ENCODE measurements at regions not wholly inside any gene's neighbourhood (a gene's known extent, or its start where the extent isn't known, plus 50 kb on each side); places are given as distances from the start of the nearest gene placed in this dataset.

DNA sequence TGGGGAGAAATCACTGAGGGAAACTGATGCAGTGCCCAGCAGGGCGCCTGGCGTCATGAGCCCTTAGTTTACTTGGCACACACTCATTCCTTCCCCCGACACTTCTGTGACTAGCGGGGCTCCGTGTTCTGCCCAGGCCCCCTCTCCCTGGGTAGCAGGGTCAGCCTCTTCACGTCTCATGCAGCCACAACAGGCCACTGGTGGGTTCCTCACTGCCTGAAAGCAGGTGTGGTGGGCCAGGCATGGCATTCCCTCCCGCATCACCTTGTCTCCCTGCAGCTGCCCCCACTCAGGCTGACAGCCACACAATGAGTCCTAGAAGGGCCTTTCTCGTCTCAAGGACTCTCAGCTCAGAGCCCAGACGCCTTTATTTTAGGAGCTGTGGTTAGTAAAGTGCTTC is 51.1 kb upstream of the CPLX2 start:
- H3K4me1 ChIP-seq (ENCODE audit: control insufficient read depth, extremely low read depth, insufficient read depth, low read length), result no peaks in the 10 kb centered on the region
- H2AFZ ChIP-seq (ENCODE audit: low read length), result no peak overlapping the region
- H3K4me3 ChIP-seq (replicated peaks in 1 of 4; ENCODE audit: control extremely low read depth in 1 of 4, insufficient read depth in 1 of 4, low read depth in 3 of 4, low read length in 4 of 4), result no peak overlapping the region
- H3K27ac ChIP-seq (ENCODE audit: insufficient read depth, low read length), result no peak overlapping the region
- no peaks in the 10 kb centered on the region for H3K36me3 ChIP-seq (ENCODE audit: control insufficient read depth, insufficient read depth, low read length)
- no peak overlapping the region for H3K9ac ChIP-seq (ENCODE audit: insufficient read depth, low read length)
- H3K79me2 ChIP-seq (ENCODE audit: control insufficient read depth, insufficient read depth, low read length), result no peaks in the 10 kb centered on the region
- no peak overlapping the region for H3K4me2 ChIP-seq (ENCODE audit: extremely low read depth, insufficient read depth, low read length)
- TF ChIP-seq, protein P1, sequence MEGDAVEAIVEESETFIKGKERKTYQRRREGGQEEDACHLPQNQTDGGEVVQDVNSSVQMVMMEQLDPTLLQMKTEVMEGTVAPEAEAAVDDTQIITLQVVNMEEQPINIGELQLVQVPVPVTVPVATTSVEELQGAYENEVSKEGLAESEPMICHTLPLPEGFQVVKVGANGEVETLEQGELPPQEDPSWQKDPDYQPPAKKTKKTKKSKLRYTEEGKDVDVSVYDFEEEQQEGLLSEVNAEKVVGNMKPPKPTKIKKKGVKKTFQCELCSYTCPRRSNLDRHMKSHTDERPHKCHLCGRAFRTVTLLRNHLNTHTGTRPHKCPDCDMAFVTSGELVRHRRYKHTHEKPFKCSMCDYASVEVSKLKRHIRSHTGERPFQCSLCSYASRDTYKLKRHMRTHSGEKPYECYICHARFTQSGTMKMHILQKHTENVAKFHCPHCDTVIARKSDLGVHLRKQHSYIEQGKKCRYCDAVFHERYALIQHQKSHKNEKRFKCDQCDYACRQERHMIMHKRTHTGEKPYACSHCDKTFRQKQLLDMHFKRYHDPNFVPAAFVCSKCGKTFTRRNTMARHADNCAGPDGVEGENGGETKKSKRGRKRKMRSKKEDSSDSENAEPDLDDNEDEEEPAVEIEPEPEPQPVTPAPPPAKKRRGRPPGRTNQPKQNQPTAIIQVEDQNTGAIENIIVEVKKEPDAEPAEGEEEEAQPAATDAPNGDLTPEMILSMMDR (conservative IDR thresholded peaks at IDR 0.05 in 1 of 2, IDR thresholded peaks at IDR 0.05 in 1 of 2; ENCODE audit: low read depth in 1 of 2, low read length in 2 of 2), result no peak
- TF ChIP-seq EZH2 (IDR thresholded peaks at IDR 0.05; ENCODE audit: low read length, missing control alignments), result no peak
- H3K27me3 ChIP-seq (ENCODE audit: control insufficient read depth, insufficient read depth, low read length), result no peaks in the 10 kb centered on the region
- no peak for DNase-seq (ENCODE audit: low read depth in 2 of 2)
- no peaks in the 10 kb centered on the region for H3K9me3 ChIP-seq (ENCODE audit: control insufficient read depth, insufficient read depth, low read depth, low read length)
- H4K20me1 ChIP-seq (ENCODE audit: control insufficient read depth, extremely low read depth, insufficient read depth, low read length), result no peaks in the 10 kb centered on the region

All from fibroblast of lung (primary cell).